GM13976 (cell line): ENCODE measurements at regions not wholly inside any gene's neighbourhood (a gene's known extent, or its start where the extent isn't known, plus 50 kb on each side); places are given as distances from the start of the nearest gene placed in this dataset.

ENCODE experiments used
- DNase-seq: peaks from one replicate; pipeline ENCODE4 v3.0.0; 2012; ENCODE audit warnings: low spot score
- in situ Hi-C: fragments of 300-500 bp; cut with MboI; formaldehyde crosslinking; loops from one replicate; pipeline ENCODE4 v1.12.0; 2022; ENCODE audit warnings: low sequenced_read_pairs, mixed read lengths, inconsistent platforms; ENCODE audit not compliant: unreplicated experiment
- TF ChIP-seq, protein P1 (sequence below): IDR thresholded peaks from 2 replicates; pipeline ENCODE4 v1.5.1; 2012; ENCODE audit warnings: borderline replicate concordance, mild to moderate bottlenecking; ENCODE audit not compliant: insufficient read depth; ENCODE audit errors: extremely low read depth, missing control alignments, control extremely low read depth

DNA sequence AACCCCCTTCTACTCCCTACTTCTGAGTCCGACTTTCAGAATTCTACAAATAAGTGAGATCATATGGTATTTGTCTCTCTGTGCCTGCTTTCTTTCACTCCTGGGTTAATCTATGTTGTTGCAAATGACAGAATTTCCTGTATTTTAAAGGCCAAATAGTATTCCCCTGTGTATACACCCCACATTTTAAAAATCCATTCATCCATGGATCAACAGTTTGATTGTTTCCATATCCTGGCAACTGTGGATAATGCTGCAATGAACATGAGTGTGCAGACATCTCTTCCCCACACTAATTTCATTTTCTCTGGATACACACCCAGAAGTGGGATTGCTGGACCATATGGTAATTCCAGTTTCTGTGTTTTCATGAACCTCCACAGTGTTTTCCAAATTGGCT, 225.8 kb upstream of the TCERG1L start:
- no peak for DNase-seq
- TF ChIP-seq, protein P1, sequence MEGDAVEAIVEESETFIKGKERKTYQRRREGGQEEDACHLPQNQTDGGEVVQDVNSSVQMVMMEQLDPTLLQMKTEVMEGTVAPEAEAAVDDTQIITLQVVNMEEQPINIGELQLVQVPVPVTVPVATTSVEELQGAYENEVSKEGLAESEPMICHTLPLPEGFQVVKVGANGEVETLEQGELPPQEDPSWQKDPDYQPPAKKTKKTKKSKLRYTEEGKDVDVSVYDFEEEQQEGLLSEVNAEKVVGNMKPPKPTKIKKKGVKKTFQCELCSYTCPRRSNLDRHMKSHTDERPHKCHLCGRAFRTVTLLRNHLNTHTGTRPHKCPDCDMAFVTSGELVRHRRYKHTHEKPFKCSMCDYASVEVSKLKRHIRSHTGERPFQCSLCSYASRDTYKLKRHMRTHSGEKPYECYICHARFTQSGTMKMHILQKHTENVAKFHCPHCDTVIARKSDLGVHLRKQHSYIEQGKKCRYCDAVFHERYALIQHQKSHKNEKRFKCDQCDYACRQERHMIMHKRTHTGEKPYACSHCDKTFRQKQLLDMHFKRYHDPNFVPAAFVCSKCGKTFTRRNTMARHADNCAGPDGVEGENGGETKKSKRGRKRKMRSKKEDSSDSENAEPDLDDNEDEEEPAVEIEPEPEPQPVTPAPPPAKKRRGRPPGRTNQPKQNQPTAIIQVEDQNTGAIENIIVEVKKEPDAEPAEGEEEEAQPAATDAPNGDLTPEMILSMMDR, result no peak
- in situ Hi-C loops, result no loop called here

DNA sequence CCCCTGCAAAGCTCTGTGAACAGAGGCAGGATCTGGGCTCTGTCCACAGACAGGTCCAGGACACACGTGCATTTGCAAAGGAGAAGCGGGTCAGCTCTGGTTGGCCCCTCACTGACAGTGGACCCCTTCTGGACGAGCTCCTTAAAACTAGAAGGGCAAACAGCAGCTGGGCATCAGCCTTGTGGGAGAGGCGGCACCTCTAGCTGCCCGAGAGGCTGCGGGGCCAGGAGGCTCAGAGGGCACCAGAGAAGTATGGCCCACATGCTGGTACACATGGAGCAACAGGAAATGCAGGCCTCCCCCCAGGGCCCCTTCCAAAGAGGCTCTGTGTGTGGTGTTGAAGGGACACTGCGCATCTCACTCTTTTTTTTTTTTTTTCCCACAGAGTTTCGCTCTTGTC, 233.0 kb upstream of the TCERG1L start:
- no peak for DNase-seq
- TF ChIP-seq, protein P1, result no peak
- in situ Hi-C loops, result no loop called here

DNA sequence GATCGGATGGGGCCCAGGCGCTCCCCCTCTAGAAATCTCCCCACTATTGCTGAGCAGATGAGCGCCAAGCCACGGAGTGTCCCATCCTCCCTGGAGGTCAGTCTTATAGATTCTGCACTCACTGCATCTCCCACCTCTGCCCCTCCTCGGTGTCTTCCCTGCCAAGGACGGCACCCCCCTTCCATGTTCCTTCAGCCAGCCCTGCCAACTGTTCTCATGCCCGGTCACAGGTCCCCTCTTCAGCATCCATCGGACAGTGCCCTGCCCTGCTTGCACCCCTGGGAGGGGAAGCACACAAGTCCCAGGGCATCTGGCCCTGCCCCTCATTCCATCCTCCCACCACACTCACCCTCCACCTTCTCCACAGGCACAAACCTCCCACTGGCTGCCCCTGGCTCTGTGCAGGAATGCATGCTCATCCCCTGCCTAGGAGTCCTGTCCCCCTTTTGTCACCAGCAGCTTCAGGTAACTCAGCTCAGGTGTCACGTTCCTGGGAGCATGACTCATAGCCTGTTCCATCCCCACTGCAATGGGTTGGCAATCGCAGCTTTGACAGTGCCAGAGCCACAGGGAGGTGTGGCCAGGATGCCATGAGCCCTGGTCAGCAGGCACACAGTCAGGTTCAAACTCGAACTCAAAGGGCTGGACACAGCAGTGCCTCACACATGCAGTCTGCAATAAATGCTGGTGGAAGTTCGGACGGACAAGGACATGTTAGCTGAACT, 234.7 kb upstream of the TCERG1L start:
- TF ChIP-seq, protein P1, result no peak
- in situ Hi-C loops, result no loop called here
- no peak for DNase-seq

DNA sequence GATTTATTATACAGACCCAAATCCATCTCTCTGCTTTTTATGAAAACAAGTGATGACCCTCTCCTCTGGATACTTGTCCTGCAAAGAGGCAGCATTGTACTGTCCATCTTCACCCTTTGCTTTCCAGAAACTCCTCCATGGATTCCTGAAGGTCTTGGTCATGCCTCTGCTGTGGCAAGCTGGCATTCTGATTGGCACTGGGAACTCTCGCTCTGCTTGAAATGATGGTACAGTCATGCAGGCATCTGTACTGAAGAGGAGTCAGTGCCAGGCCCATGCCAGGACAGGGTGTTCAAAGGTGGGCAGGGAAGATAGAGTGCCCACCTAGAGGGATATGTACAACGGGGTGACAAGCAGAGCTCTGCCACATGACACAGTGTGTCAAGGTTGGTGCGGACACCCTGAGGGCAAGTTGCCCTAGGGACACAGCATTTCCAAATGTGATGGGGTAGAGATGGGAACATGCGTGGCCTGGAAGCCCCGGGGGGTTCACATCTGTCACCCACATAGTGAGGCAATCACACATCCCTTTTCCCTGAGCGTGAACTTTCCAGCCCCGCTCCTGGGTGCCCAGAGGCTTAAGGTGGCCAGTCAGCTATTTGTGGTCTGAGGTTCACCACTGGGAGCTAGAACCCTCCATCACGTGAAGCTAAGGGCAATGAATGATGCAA, 235.7 kb upstream of the TCERG1L start:
- no peak for DNase-seq
- TF ChIP-seq, protein P1, result no peak
- in situ Hi-C loops, result no loop called here

DNA sequence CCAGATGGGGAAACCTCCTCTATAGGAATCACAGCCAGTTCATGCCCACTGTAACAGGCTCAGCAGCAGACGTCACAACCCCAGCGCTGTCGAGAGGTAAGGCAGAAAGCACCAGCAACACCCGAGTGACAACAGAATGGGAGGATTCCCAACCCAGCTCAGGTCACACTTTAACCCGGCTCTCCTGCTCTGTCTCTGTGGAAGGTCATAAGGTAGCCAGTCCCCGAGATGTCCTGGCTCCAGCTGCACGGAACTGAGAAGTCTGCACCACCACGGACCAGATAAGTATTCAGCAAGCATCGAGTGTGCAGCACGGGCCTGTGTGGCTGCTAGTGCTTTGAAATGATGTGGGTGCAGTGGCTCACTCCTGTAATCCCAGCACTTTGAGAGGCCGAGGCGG, 236.7 kb upstream of the TCERG1L start:
- DNase-seq, result no peak
- in situ Hi-C loops, result no loop called here
- TF ChIP-seq, protein P1, result no peak

DNA sequence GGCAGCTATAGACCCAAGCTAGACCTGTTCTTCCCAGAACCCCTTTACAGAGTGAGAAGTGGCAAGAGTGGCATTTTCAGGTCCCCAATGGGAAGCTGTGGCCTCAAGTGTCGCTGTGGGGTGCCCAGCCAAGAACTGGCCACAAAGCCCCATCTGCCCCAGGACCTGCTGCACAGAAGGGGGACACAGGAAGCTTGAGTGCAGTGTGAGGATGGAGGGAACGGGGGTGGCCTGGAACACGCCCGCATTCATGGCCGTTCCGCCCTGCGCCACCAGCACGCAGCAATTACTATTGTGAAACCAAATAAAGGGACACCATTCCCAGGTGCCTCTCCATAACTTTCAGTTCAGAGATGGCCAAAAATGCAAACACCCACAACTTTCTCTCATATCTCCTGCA, 237.6 kb upstream of the TCERG1L start:
- no peak for DNase-seq
- in situ Hi-C loops, result no loop called here
- TF ChIP-seq, protein P1, result no peak
